Left kidney (tissue), 1 donor: ENCODE measurements at regions not wholly inside any gene's neighbourhood (a gene's known extent, or its start where the extent isn't known, plus 50 kb on each side); places are given as distances from the start of the nearest gene placed in this dataset.

Experiments used
- DNase-seq: peaks from one replicate; pipeline ENCODE4 v3.0.0-alpha.2; 2013

GRCh38 chr4:176979416-176979815 lies 186.7 kb upstream of the VEGFC start:
- DNase-seq: no peak

- no peak for DNase-seq
These were observed 188.4 kb upstream of the VEGFC start for GRCh38 chr4:176981074-176981473.

- DNase-seq: no peak
These were observed 188.8 kb upstream of the VEGFC start for GRCh38 chr4:176981551-176981950.

GRCh38 chr4:176988226-176988625 lies 195.5 kb upstream of the VEGFC start:
- DNase-seq: no peak

- no peak for DNase-seq
These were observed 196.5 kb upstream of the VEGFC start for GRCh38 chr4:176989186-176989585.

GRCh38 chr4:176999935-177000543 lies 207.3 kb upstream of the VEGFC start:
- no peak for DNase-seq

GRCh38 chr4:177001271-177002175 lies 208.8 kb upstream of the VEGFC start:
- DNase-seq: no peak

GRCh38 chr4:177005674-177006230 lies 213.0 kb upstream of the VEGFC start:
- no peak for DNase-seq

GRCh38 chr4:177006331-177006730 lies 213.6 kb upstream of the VEGFC start:
- no peak for DNase-seq

- no peak for DNase-seq
These were observed 215.5 kb upstream of the VEGFC start for GRCh38 chr4:177008071-177008835.

GRCh38 chr4:177008836-177009501 lies 216.2 kb upstream of the VEGFC start:
- no peak for DNase-seq

- DNase-seq: no peak
These were observed 217.7 kb upstream of the VEGFC start for GRCh38 chr4:177010418-177010817.

GRCh38 chr4:177012918-177013545 lies 220.3 kb upstream of the VEGFC start:
- DNase-seq: no peak

GRCh38 chr4:177016541-177017141 lies 223.9 kb upstream of the VEGFC start:
- DNase-seq: no peak

GRCh38 chr4:177023951-177024350 lies 231.2 kb upstream of the VEGFC start:
- DNase-seq: no peak

GRCh38 chr4:177032341-177032740 lies 239.6 kb upstream of the VEGFC start:
- DNase-seq: no peak

GRCh38 chr4:177033135-177033534 lies 240.4 kb upstream of the VEGFC start:
- DNase-seq: no peak

GRCh38 chr4:177033632-177034031 lies 240.9 kb upstream of the VEGFC start:
- DNase-seq: no peak

GRCh38 chr4:177041356-177041755 lies 248.6 kb upstream of the VEGFC start:
- DNase-seq: no peak

- peak; percentile 64 for DNase-seq
These were observed 254.5 kb upstream of the VEGFC start for GRCh38 chr4:177047070-177047850.
